ENCODE measurements at regions not wholly inside any gene's neighbourhood (a gene's known extent, or its start where the extent isn't known, plus 50 kb on each side); places are given as distances from the start of the nearest gene placed in this dataset.

GRCh38 chr5:3047212-3047774 lies 295.8 kb upstream of the IRX2 start:
- no peak for TF ChIP-seq CTCF (IDR thresholded peaks at IDR 0.05)
- TF ChIP-seq POLR2A (IDR thresholded peaks at IDR 0.05): no peak

Data from body of pancreas (tissue), 4 donors.